ENCODE measurements at regions not wholly inside any gene's neighbourhood (a gene's known extent, or its start where the extent isn't known, plus 50 kb on each side); places are given as distances from the start of the nearest gene placed in this dataset.

- TF ChIP-seq, protein P1, sequence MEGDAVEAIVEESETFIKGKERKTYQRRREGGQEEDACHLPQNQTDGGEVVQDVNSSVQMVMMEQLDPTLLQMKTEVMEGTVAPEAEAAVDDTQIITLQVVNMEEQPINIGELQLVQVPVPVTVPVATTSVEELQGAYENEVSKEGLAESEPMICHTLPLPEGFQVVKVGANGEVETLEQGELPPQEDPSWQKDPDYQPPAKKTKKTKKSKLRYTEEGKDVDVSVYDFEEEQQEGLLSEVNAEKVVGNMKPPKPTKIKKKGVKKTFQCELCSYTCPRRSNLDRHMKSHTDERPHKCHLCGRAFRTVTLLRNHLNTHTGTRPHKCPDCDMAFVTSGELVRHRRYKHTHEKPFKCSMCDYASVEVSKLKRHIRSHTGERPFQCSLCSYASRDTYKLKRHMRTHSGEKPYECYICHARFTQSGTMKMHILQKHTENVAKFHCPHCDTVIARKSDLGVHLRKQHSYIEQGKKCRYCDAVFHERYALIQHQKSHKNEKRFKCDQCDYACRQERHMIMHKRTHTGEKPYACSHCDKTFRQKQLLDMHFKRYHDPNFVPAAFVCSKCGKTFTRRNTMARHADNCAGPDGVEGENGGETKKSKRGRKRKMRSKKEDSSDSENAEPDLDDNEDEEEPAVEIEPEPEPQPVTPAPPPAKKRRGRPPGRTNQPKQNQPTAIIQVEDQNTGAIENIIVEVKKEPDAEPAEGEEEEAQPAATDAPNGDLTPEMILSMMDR (IDR thresholded peaks at IDR 0.05) = no peak
- H2AFZ ChIP-seq = no peak overlapping the region
- no peak overlapping the region for H3K4me3 ChIP-seq (ENCODE audit: low read depth, low read length)
- no peak overlapping the region for H3K27ac ChIP-seq
- no peaks in the 10 kb centered on the region for H3K36me3 ChIP-seq (ENCODE audit: control insufficient read depth, insufficient read depth, low read length)
- H3K4me1 ChIP-seq = peaks cover 4% of the 10 kb centered on the region
- H3K79me2 ChIP-seq = no peaks in the 10 kb centered on the region
- H3K9ac ChIP-seq = no peak overlapping the region
- H3K27me3 ChIP-seq (ENCODE audit: control insufficient read depth, insufficient read depth, low read length) = no peaks in the 10 kb centered on the region
- H3K9me3 ChIP-seq (ENCODE audit: control insufficient read depth, low read length) = no peaks in the 10 kb centered on the region
- no peak overlapping the region for H3K4me2 ChIP-seq (ENCODE audit: low read length)
Observed at GRCh38 chr7:26471306-26472075, 179.8 kb downstream of the SNX10 start.

DNA sequence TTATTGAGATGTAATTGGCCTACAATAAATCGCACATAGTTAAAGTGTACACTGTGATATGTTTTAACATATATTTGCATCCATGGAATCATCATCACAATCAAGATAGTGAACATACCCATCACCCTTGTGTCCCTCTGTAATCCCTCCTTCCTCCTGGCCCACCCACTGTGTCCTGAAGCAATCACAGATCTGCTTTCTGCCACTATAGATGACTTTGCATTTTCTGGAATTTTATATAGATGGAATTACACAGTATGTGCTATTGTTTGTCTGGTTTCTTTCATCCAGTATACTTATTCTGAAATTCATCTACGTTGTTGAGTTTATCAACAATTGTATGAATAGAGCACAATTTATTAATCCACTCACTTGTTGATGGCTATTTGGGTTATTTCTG, 181.3 kb downstream of the SNX10 start:
- Histone ChIP-seq H3K36me3 (ENCODE audit: control insufficient read depth, insufficient read depth, low read length) (no peaks in the 10 kb centered on the region), H3K27ac (no peak overlapping the region), H3K4me3 (ENCODE audit: low read depth, low read length) (no peak overlapping the region), H3K79me2 (no peaks in the 10 kb centered on the region), H3K27me3 (ENCODE audit: control insufficient read depth, insufficient read depth, low read length) (no peaks in the 10 kb centered on the region), H3K9ac (no peak overlapping the region), H3K4me1 (peaks cover 4% of the 10 kb centered on the region), H3K4me2 (ENCODE audit: low read length) (no peak overlapping the region), H2AFZ (no peak overlapping the region), H3K9me3 (ENCODE audit: control insufficient read depth, low read length) (no peaks in the 10 kb centered on the region)
- TF ChIP-seq, protein P1 (IDR thresholded peaks at IDR 0.05) = no peak

GRCh38 chr7:26476271-26476670, 184.6 kb downstream of the SNX10 start:
- Histone ChIP-seq H3K27ac (no peak overlapping the region), H3K4me3 (ENCODE audit: low read depth, low read length) (no peak overlapping the region), H3K36me3 (ENCODE audit: control insufficient read depth, insufficient read depth, low read length) (no peaks in the 10 kb centered on the region), H3K79me2 (no peaks in the 10 kb centered on the region), H2AFZ (no peak overlapping the region), H3K27me3 (ENCODE audit: control insufficient read depth, insufficient read depth, low read length) (no peaks in the 10 kb centered on the region), H3K9ac (no peak overlapping the region), H3K9me3 (ENCODE audit: control insufficient read depth, low read length) (no peaks in the 10 kb centered on the region), H3K4me1 (peaks cover 4% of the 10 kb centered on the region), H3K4me2 (ENCODE audit: low read length) (no peak overlapping the region)
- TF ChIP-seq, protein P1 (IDR thresholded peaks at IDR 0.05) = no peak

GRCh38 chr7:26477381-26477990, 185.8 kb downstream of the SNX10 start:
- Histone ChIP-seq H3K27ac (no peak overlapping the region), H3K4me3 (ENCODE audit: low read depth, low read length) (no peak overlapping the region), H3K36me3 (ENCODE audit: control insufficient read depth, insufficient read depth, low read length) (no peaks in the 10 kb centered on the region), H3K9ac (no peak overlapping the region), H3K27me3 (ENCODE audit: control insufficient read depth, insufficient read depth, low read length) (no peaks in the 10 kb centered on the region), H2AFZ (no peak overlapping the region), H3K79me2 (no peaks in the 10 kb centered on the region), H3K4me1 (peaks cover 4% of the 10 kb centered on the region), H3K4me2 (ENCODE audit: low read length) (no peak overlapping the region), H3K9me3 (ENCODE audit: control insufficient read depth, low read length) (no peaks in the 10 kb centered on the region)
- TF ChIP-seq, protein P1 (IDR thresholded peaks at IDR 0.05) = no peak

Measured in parathyroid adenoma (tissue), 2 donors.